ENCODE measurements at regions not wholly inside any gene's neighbourhood (a gene's known extent, or its start where the extent isn't known, plus 50 kb on each side); places are given as distances from the start of the nearest gene placed in this dataset.
"Not testable (repeated sequence)": the region's sequence is repeated elsewhere in the genome, so short reads cannot be mapped to it uniquely, and the experiment has no call there.

- not testable (repeated sequence) for TF ChIP-seq CTCF (IDR thresholded peaks at IDR 0.05); ZFX (IDR thresholded peaks at IDR 0.05; ENCODE audit: borderline replicate concordance)
These were observed 465.9 kb downstream of the TRAM1L1 start for GRCh38 chr4:116619508-116619907.

Data from 22Rv1 (cell line).